ENCODE measurements at regions not wholly inside any gene's neighbourhood (a gene's known extent, or its start where the extent isn't known, plus 50 kb on each side); places are given as distances from the start of the nearest gene placed in this dataset.

DNA sequence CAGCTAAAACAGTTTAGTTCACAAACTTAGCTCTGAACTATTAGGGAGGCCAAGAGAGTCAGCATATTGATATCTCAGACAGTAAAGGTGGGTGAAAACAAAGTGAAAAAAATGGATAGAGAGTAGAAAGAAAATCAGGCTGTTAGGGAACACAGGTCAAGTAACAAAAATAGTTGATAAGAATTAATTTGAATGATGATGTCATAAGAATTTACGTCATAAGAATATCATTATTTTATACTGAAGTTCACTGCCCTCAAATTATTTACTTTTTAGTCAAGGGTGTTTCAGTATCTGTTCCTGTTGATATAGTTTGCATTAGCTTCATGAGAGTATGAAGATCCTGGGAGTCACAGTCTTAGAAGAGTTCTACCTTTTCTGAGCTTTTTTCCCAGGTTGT lies 1134.6 kb downstream of the SI start:
- intact Hi-C loops (cut with DNase I) = no loop called here
- Histone ChIP-seq H3K4me3 (replicated peaks in 1 of 3) (no peak overlapping the region), H3K4me1 (no peaks in the 10 kb centered on the region), H3K27ac (no peak overlapping the region), H3K36me3 (no peaks in the 10 kb centered on the region), H3K27me3 (no peaks in the 10 kb centered on the region), H3K9me3 (no peaks in the 10 kb centered on the region)
- 90 to 91% methylated on average over 1 of the region's 1 CpG for WGBS, 2 donors
- TF ChIP-seq POLR2A (IDR thresholded peaks at IDR 0.05) = no peak
- TF ChIP-seq, protein P1, sequence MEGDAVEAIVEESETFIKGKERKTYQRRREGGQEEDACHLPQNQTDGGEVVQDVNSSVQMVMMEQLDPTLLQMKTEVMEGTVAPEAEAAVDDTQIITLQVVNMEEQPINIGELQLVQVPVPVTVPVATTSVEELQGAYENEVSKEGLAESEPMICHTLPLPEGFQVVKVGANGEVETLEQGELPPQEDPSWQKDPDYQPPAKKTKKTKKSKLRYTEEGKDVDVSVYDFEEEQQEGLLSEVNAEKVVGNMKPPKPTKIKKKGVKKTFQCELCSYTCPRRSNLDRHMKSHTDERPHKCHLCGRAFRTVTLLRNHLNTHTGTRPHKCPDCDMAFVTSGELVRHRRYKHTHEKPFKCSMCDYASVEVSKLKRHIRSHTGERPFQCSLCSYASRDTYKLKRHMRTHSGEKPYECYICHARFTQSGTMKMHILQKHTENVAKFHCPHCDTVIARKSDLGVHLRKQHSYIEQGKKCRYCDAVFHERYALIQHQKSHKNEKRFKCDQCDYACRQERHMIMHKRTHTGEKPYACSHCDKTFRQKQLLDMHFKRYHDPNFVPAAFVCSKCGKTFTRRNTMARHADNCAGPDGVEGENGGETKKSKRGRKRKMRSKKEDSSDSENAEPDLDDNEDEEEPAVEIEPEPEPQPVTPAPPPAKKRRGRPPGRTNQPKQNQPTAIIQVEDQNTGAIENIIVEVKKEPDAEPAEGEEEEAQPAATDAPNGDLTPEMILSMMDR (IDR thresholded peaks at IDR 0.05) = no peak
- no peak for DNase-seq

DNA sequence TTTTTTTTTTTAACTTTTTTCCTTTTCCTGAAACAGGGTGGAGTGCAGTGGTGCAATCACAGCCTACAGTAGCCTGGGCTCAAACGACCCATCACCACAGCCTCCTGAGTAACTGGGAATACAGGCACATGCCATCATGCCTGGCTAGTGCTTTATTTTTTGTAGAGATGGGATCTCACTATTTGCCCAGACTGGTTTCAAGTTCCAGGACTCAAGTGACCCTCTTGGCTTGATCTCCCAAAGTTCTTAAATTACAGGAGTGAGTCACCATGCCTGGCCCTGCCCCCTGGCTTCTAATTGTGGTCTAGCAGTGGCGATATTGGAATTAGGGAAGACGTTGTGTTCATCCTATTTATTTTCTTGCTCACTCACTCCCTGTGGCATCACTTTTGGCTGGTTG lies 1138.4 kb downstream of the SI start:
- TF ChIP-seq, protein P1 (IDR thresholded peaks at IDR 0.05) = no peak
- TF ChIP-seq POLR2A (IDR thresholded peaks at IDR 0.05) = no peak
- intact Hi-C loops (cut with DNase I) = no loop called here
- Histone ChIP-seq H3K27me3 (no peaks in the 10 kb centered on the region), H3K9me3 (no peaks in the 10 kb centered on the region), H3K4me1 (no peaks in the 10 kb centered on the region), H3K27ac (no peak overlapping the region), H3K36me3 (no peaks in the 10 kb centered on the region), H3K4me3 (replicated peaks in 1 of 3) (no peak overlapping the region)
- DNase-seq = no peak
- 33 to 81% methylated on average over 3 of the region's 3 CpGs for WGBS, 2 donors

DNA sequence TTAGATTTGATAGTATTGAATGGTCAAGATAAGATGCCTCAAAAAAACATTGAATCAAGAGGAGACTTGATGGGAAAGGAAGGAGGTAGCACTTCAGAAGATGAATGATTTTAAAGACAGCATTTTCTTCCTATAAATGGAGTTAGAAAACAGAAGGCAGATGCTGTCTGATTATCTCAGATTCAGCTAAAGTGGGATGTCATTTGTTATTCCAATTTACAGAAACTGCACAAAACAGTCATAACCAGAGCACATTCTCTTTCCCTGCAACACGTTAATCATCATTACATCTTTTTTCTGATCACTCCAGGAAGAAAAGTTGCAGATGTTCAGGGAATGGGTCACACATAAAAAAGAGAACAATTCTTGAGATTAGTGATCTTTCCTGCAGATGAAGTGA lies 1141.8 kb downstream of the SI start:
- WGBS, 2 donors = 62% methylated on average over 1 of the region's 1 CpG
- Histone ChIP-seq H3K4me3 (replicated peaks in 1 of 3) (no peak overlapping the region), H3K27me3 (no peaks in the 10 kb centered on the region), H3K9me3 (no peaks in the 10 kb centered on the region), H3K36me3 (no peaks in the 10 kb centered on the region), H3K4me1 (no peaks in the 10 kb centered on the region), H3K27ac (no peak overlapping the region)
- no peak for DNase-seq
- intact Hi-C loops (cut with DNase I) = no loop called here
- TF ChIP-seq, protein P1 (IDR thresholded peaks at IDR 0.05) = no peak
- no peak for TF ChIP-seq POLR2A (IDR thresholded peaks at IDR 0.05)

DNA sequence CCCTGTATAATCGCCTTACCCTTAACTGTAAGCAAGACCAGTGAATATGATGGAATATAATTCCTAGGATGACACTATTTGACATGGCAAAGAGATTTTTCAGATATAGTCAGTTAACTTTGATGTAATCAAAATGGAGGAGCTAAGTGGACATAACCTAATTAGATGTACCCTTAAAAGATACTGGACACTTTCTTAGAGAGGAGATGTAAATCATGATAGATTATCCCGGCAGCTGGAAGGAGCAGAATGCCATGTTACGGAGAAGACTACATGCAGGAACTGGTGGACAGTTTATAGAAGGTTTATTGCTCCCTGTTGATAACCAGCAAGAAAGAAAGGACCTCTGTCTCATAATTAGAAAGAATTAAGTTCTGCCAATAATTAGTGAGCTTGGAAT lies 1142.9 kb downstream of the SI start:
- Histone ChIP-seq H3K27ac (no peak overlapping the region), H3K4me1 (no peaks in the 10 kb centered on the region), H3K27me3 (no peaks in the 10 kb centered on the region), H3K36me3 (no peaks in the 10 kb centered on the region), H3K4me3 (replicated peaks in 1 of 3) (no peak overlapping the region), H3K9me3 (no peaks in the 10 kb centered on the region)
- TF ChIP-seq POLR2A (IDR thresholded peaks at IDR 0.05) = no peak
- TF ChIP-seq, protein P1 (IDR thresholded peaks at IDR 0.05) = no peak
- DNase-seq = no peak
- intact Hi-C loops (cut with DNase I) = no loop called here
- 44 to 95% methylated on average over 3 of the region's 3 CpGs for WGBS, 2 donors

DNA sequence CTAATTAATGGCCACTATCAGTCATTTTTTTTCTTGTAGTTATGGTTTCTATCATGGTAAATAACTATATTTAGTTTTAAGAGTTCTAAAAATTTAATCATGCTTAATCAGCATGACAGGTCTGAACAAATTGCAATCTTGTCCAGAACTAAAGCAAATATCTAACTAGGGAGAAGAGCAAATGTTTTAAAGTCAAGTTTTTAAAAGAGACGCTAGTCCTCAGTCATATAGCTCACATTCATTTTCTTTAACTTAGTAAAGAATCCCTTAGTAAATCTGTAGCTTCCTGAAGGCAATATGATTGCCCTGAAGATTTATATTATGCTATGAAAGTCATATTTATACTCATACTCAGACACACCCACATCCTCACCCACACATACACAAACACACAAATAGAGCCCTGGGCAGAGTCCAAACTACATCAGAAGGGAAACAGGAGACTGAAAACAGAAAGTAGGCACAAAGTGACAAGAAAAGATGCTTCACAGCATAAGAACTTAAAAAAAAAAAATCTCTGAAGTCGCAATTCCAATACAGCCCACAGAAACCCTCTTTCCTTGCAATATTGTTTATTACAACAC lies 1149.1 kb downstream of the SI start:
- TF ChIP-seq, protein P1 (IDR thresholded peaks at IDR 0.05) = no peak
- no peak for TF ChIP-seq POLR2A (IDR thresholded peaks at IDR 0.05)
- Histone ChIP-seq H3K36me3 (no peaks in the 10 kb centered on the region), H3K4me3 (replicated peaks in 1 of 3) (no peak overlapping the region), H3K27me3 (no peaks in the 10 kb centered on the region), H3K27ac (no peak overlapping the region), H3K4me1 (no peaks in the 10 kb centered on the region), H3K9me3 (no peaks in the 10 kb centered on the region)
- no peak for DNase-seq
- 85% methylated on average over 2 of the region's 2 CpGs for WGBS, 2 donors
- intact Hi-C loops (cut with DNase I) = no loop called here
